ENCODE measurements at regions not wholly inside any gene's neighbourhood (a gene's known extent, or its start where the extent isn't known, plus 50 kb on each side); places are given as distances from the start of the nearest gene placed in this dataset.
A peak's percentile ranks its signal among the peaks of the same experiment; 100 is the strongest.
"Not testable (repeated sequence)": the region's sequence is repeated elsewhere in the genome, so short reads cannot be mapped to it uniquely, and the experiment has no call there.

- FAIRE-seq: peak; percentile 51
- no peak for TF ChIP-seq POLR2AphosphoS5 (IDR thresholded peaks at IDR 0.05; ENCODE audit: low read depth, low read length)
- no peak for TF ChIP-seq POLR2A (IDR thresholded peaks at IDR 0.05; ENCODE audit: low read depth, low read length)
- no peak for TF ChIP-seq TAF1 (IDR thresholded peaks at IDR 0.05; ENCODE audit: borderline replicate concordance, low read depth, low read length)
- DNase-seq (ENCODE audit: insufficient read length): no peak
These were observed 144.5 kb upstream of the FNDC3A start for GRCh38 chr13:48831248-48831647.

GRCh38 chr13:48833412-48833811 lies 142.3 kb upstream of the FNDC3A start:
- FAIRE-seq (no peak), DNase-seq (ENCODE audit: insufficient read length) (no peak)
- TF ChIP-seq TAF1 (IDR thresholded peaks at IDR 0.05; ENCODE audit: borderline replicate concordance, low read depth, low read length): no peak
- TF ChIP-seq POLR2AphosphoS5 (IDR thresholded peaks at IDR 0.05; ENCODE audit: low read depth, low read length): no peak
- no peak for TF ChIP-seq POLR2A (IDR thresholded peaks at IDR 0.05; ENCODE audit: low read depth, low read length)

GRCh38 chr13:48835326-48835725 lies 140.4 kb upstream of the FNDC3A start:
- FAIRE-seq; DNase-seq (ENCODE audit: insufficient read length): not testable (repeated sequence)

GRCh38 chr13:48838193-48838973 lies 137.3 kb upstream of the FNDC3A start:
- DNase-seq (ENCODE audit: insufficient read length): no peak
- no peak for FAIRE-seq
- TF ChIP-seq TAF1 (IDR thresholded peaks at IDR 0.05; ENCODE audit: borderline replicate concordance, low read depth, low read length) (no peak), POLR2A (IDR thresholded peaks at IDR 0.05; ENCODE audit: low read depth, low read length) (no peak)

GRCh38 chr13:48839171-48839570 lies 136.5 kb upstream of the FNDC3A start:
- DNase-seq (ENCODE audit: insufficient read length) (no peak), FAIRE-seq (no peak)
- no peak for TF ChIP-seq POLR2A (IDR thresholded peaks at IDR 0.05; ENCODE audit: low read depth, low read length)
- TF ChIP-seq POLR2AphosphoS5 (IDR thresholded peaks at IDR 0.05; ENCODE audit: low read depth, low read length): no peak
- TF ChIP-seq TAF1 (IDR thresholded peaks at IDR 0.05; ENCODE audit: borderline replicate concordance, low read depth, low read length): no peak

- DNase-seq (ENCODE audit: insufficient read length): no peak
- no peak for TF ChIP-seq TAF1 (IDR thresholded peaks at IDR 0.05; ENCODE audit: borderline replicate concordance, low read depth, low read length)
- TF ChIP-seq POLR2AphosphoS5 (IDR thresholded peaks at IDR 0.05; ENCODE audit: low read depth, low read length): no peak
- TF ChIP-seq POLR2A (IDR thresholded peaks at IDR 0.05; ENCODE audit: low read depth, low read length): no peak
- no peak for FAIRE-seq
These were observed 135.3 kb upstream of the FNDC3A start for GRCh38 chr13:48840366-48840765.

- DNase-seq (ENCODE audit: insufficient read length): no peak
- no peak for FAIRE-seq
- TF ChIP-seq POLR2A (IDR thresholded peaks at IDR 0.05; ENCODE audit: low read depth, low read length) (no peak), POLR2AphosphoS5 (IDR thresholded peaks at IDR 0.05; ENCODE audit: low read depth, low read length) (no peak), TAF1 (IDR thresholded peaks at IDR 0.05; ENCODE audit: borderline replicate concordance, low read depth, low read length) (no peak)
These were observed 133.4 kb upstream of the FNDC3A start for GRCh38 chr13:48842316-48842715.

- DNase-seq (ENCODE audit: insufficient read length): no peak
- TF ChIP-seq POLR2A (IDR thresholded peaks at IDR 0.05; ENCODE audit: low read depth, low read length) (no peak), POLR2AphosphoS5 (IDR thresholded peaks at IDR 0.05; ENCODE audit: low read depth, low read length) (no peak), TAF1 (IDR thresholded peaks at IDR 0.05; ENCODE audit: borderline replicate concordance, low read depth, low read length) (no peak)
These were observed 131.9 kb upstream of the FNDC3A start for GRCh38 chr13:48843630-48844380.

GRCh38 chr13:48844676-48845075 lies 131.0 kb upstream of the FNDC3A start:
- FAIRE-seq: no peak
- TF ChIP-seq POLR2AphosphoS5 (IDR thresholded peaks at IDR 0.05; ENCODE audit: low read depth, low read length): no peak
- TF ChIP-seq TAF1 (IDR thresholded peaks at IDR 0.05; ENCODE audit: borderline replicate concordance, low read depth, low read length): no peak
- no peak for TF ChIP-seq POLR2A (IDR thresholded peaks at IDR 0.05; ENCODE audit: low read depth, low read length)
- no peak for DNase-seq (ENCODE audit: insufficient read length)

More at GRCh38 chr13:48843630-48844380, 131.9 kb upstream of the FNDC3A start:
- FAIRE-seq: no peak

- FAIRE-seq: no peak
These were observed 126.2 kb upstream of the FNDC3A start for GRCh38 chr13:48849515-48849914.

GRCh38 chr13:48851707-48852106 lies 124.0 kb upstream of the FNDC3A start:
- DNase-seq (ENCODE audit: insufficient read length) (no peak), FAIRE-seq (no peak)
- no peak for TF ChIP-seq POLR2AphosphoS5 (IDR thresholded peaks at IDR 0.05; ENCODE audit: low read depth, low read length)
- TF ChIP-seq TAF1 (IDR thresholded peaks at IDR 0.05; ENCODE audit: borderline replicate concordance, low read depth, low read length): no peak
- no peak for TF ChIP-seq POLR2A (IDR thresholded peaks at IDR 0.05; ENCODE audit: low read depth, low read length)

More at GRCh38 chr13:48849515-48849914, 126.2 kb upstream of the FNDC3A start:
- no peak for TF ChIP-seq POLR2AphosphoS5 (IDR thresholded peaks at IDR 0.05; ENCODE audit: low read depth, low read length)
- TF ChIP-seq TAF1 (IDR thresholded peaks at IDR 0.05; ENCODE audit: borderline replicate concordance, low read depth, low read length): no peak
- TF ChIP-seq POLR2A (IDR thresholded peaks at IDR 0.05; ENCODE audit: low read depth, low read length): no peak
- DNase-seq (ENCODE audit: insufficient read length): no peak
